C4-2B (cell line): ENCODE measurements at regions not wholly inside any gene's neighbourhood (a gene's known extent, or its start where the extent isn't known, plus 50 kb on each side); places are given as distances from the start of the nearest gene placed in this dataset.

ENCODE experiments used
- ZFX ChIP-seq: fragments of 450-650 bp; IDR thresholded peaks from 2 replicates; pipeline ENCODE4 v1.6.1; 2017
- TF ChIP-seq, protein P1 (sequence below): fragments of 450-650 bp; conservative IDR thresholded peaks from 2 replicates; pipeline ENCODE4 v1.5.1; 2017; ENCODE audit warnings: mild to moderate bottlenecking

DNA sequence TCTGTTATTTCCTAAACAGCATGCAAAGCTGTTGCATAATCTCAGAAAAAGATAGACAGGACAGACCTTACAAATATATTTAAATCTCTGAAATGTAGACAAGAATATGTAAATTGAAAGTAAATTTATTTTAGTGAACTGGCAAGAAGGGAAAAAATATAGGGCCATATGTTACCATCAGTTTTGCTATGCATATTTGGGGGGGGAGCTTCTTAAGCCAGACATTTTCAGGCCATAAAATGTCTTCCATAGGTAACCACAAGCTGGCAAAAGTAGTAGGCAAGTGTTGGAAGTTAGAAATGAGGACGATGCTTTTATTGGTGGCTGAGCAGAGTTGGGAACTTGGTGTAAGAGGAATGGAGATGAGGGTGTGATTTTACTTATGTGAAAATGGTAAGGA, 272.0 kb upstream of the CXXC4 start:
- TF ChIP-seq, protein P1, sequence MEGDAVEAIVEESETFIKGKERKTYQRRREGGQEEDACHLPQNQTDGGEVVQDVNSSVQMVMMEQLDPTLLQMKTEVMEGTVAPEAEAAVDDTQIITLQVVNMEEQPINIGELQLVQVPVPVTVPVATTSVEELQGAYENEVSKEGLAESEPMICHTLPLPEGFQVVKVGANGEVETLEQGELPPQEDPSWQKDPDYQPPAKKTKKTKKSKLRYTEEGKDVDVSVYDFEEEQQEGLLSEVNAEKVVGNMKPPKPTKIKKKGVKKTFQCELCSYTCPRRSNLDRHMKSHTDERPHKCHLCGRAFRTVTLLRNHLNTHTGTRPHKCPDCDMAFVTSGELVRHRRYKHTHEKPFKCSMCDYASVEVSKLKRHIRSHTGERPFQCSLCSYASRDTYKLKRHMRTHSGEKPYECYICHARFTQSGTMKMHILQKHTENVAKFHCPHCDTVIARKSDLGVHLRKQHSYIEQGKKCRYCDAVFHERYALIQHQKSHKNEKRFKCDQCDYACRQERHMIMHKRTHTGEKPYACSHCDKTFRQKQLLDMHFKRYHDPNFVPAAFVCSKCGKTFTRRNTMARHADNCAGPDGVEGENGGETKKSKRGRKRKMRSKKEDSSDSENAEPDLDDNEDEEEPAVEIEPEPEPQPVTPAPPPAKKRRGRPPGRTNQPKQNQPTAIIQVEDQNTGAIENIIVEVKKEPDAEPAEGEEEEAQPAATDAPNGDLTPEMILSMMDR: no peak
- no peak for TF ChIP-seq ZFX
